HepG2 (cell line): ENCODE measurements at regions not wholly inside any gene's neighbourhood (a gene's known extent, or its start where the extent isn't known, plus 50 kb on each side); places are given as distances from the start of the nearest gene placed in this dataset.

ENCODE experiments used
- ATAC-seq: fragments of 200-7000 bp; cut with Tn5 transposase; 3 replicates; pipeline ENCODE4 v1.9.1; 2020; ENCODE audit warnings: mild to moderate bottlenecking, moderate library complexity
- BruUV-seq: library from RNA; stranded (reverse); fragments of 400-500 nt; replicated peaks from 2 replicates; lab custom pipeline; 2021; lab: Mats Ljungman, UMichigan
- CTCF ChIA-PET: fragments of 300-600 bp; formaldehyde crosslinking; extraction: SDS; loops from one replicate; lab custom pipeline; 2021; ENCODE audit warnings: low total read pairs, inconsistent platforms, low intra/inter-chr PET ratio; lab: Yijun Ruan, JAX
- POLR2A ChIA-PET: fragments of 350-600 bp; sonication (Branson Sonifier 250); formaldehyde crosslinking; loops from one replicate; lab custom pipeline; 2020; ENCODE audit warnings: antibody characterized with exemption, inconsistent platforms; lab: Yijun Ruan, JAX
- DNase-seq: peaks from one replicate; pipeline ENCODE4 v3.0.0-alpha.2; 2015; ENCODE audit warnings: low spot score
- FAIRE-seq: peaks from 3 replicates; lab custom pipeline; 2011; peaks lifted over from hg19 to GRCh38; lab: Jason Lieb, UNC
- H2AFZ ChIP-seq: one replicate; pipeline ENCODE4 v1.6.1; 2011; ENCODE audit warnings: low read length, inconsistent platforms
- H3K27ac ChIP-seq: fragments of 300-600 bp; 3 replicates; pipeline ENCODE4 v1.8.0; 2011; ENCODE audit warnings: mixed run types, mild to moderate bottlenecking, mixed read lengths, low read length, inconsistent platforms; ENCODE audit not compliant: insufficient read depth; ENCODE audit errors: extremely low read length
- H3K27me3 ChIP-seq, 2 experiments: fragments of 200-600 bp in 1 of 2; 2 replicates in 1 of 2; 3 replicates in 1 of 2; pipeline versions ENCODE4 v1.6.0 to v1.8.0; 2011; ENCODE audit warnings: low read length in 2 of 2, mild to moderate bottlenecking in 2 of 2, moderate library complexity in 2 of 2, inconsistent platforms in 1 of 2; ENCODE audit not compliant: insufficient read depth in 2 of 2, control insufficient read depth in 1 of 2
- H3K36me3 ChIP-seq, 2 experiments: fragments of 200-600 bp in 1 of 2; replicated peaks in 1 of 2; 2 replicates in 1 of 2; 3 replicates in 1 of 2; pipeline versions ENCODE4 v1.5.1 to v1.8.0; 2011; ENCODE audit warnings: low read length in 2 of 2, inconsistent platforms in 1 of 2; ENCODE audit not compliant: insufficient read depth in 2 of 2, control insufficient read depth in 1 of 2
- H3K4me1 ChIP-seq: 2 replicates; pipeline ENCODE4 v1.5.1; 2012; ENCODE audit warnings: low read length, inconsistent platforms; ENCODE audit not compliant: insufficient read depth
- H3K4me2 ChIP-seq: 2 replicates; pipeline ENCODE4 v1.6.0; 2011; ENCODE audit warnings: low read depth, low read length, inconsistent platforms
- H3K4me3 ChIP-seq, 3 experiments: fragments of 200-600 bp in 1 of 3; sonication (generic), shearing (Covaris generic) in 1 of 3; replicated peaks in 1 of 3; 2 replicates each; pipeline ENCODE4 v1.5.1; 2011 to 2016; ENCODE audit warnings: low read length in 3 of 3, inconsistent platforms in 2 of 3, low read depth in 2 of 3, mild to moderate bottlenecking in 2 of 3, control low read depth in 1 of 3, mixed read lengths in 1 of 3; ENCODE audit not compliant: insufficient read depth in 1 of 3
- H3K79me2 ChIP-seq: one replicate; pipeline ENCODE4 v1.6.1; 2011; ENCODE audit warnings: low read length, inconsistent platforms; ENCODE audit not compliant: insufficient read depth
- H3K9ac ChIP-seq: 2 replicates; pipeline ENCODE4 v1.6.0; 2011; ENCODE audit warnings: mild to moderate bottlenecking, low read depth, low read length, inconsistent platforms; ENCODE audit not compliant: insufficient read depth
- H3K9me3 ChIP-seq: 2 replicates; pipeline ENCODE4 v1.5.1; 2012; ENCODE audit warnings: mild to moderate bottlenecking, low read length
- H4K20me1 ChIP-seq: 2 replicates; pipeline ENCODE4 v1.6.0; 2011; ENCODE audit warnings: inconsistent platforms, mild to moderate bottlenecking, low read length, moderate library complexity; ENCODE audit not compliant: insufficient read depth
- CC2D1A ChIP-seq: sonication (generic); formaldehyde crosslinking; IDR thresholded peaks from 2 replicates; pipeline ENCODE4 v1.8.1; 2023; ENCODE audit warnings: mild to moderate bottlenecking, missing genetic modification reagents
- CCAR2 ChIP-seq: fragments of 200-400 bp; formaldehyde crosslinking; optimal IDR thresholded peaks from 2 replicates; pipeline ENCODE3; 2018; ENCODE audit warnings: low read depth, mild to moderate bottlenecking, low read length, moderate library complexity
- FOXP1 ChIP-seq, 2 experiments: fragments of 450-650 bp in 1 of 2; IDR thresholded peaks; 2 replicates each; pipeline ENCODE4 v1.6.1; 2017 to 2018; ENCODE audit warnings: antibody characterized with exemption in 1 of 2
- HNRNPL ChIP-seq: fragments of 200-400 bp; formaldehyde crosslinking; IDR thresholded peaks from 2 replicates; pipeline ENCODE4 v1.6.1; 2017; ENCODE audit warnings: mild to moderate bottlenecking, low read depth, low read length
- IRF2 ChIP-seq: IDR thresholded peaks from 2 replicates; pipeline ENCODE4 v1.6.1; 2018; ENCODE audit warnings: missing genetic modification reagents, missing compliant biosample characterization
- KAT7 ChIP-seq: IDR thresholded peaks from 2 replicates; pipeline ENCODE4 v1.6.1; 2018; ENCODE audit warnings: borderline replicate concordance, missing compliant biosample characterization
- KDM1A ChIP-seq: IDR thresholded peaks from 2 replicates; pipeline ENCODE4 v1.6.1; 2016; ENCODE audit warnings: missing compliant biosample characterization
- MAF1 ChIP-seq: sonication (generic); formaldehyde crosslinking; IDR thresholded peaks from 2 replicates; pipeline ENCODE4 v1.5.0; 2020; ENCODE audit warnings: missing genetic modification reagents, borderline replicate concordance
- NFE2L1 ChIP-seq: sonication (generic); formaldehyde crosslinking; IDR thresholded peaks from 2 replicates; pipeline ENCODE4 v1.4.0; 2020; ENCODE audit warnings: missing genetic modification reagents, mild to moderate bottlenecking, borderline replicate concordance
- NRL ChIP-seq: sonication (generic); formaldehyde crosslinking; IDR thresholded peaks from 2 replicates; pipeline ENCODE4 v1.5.0; 2020; ENCODE audit warnings: missing genetic modification reagents, mild to moderate bottlenecking, moderate library complexity, borderline replicate concordance
- PAF1 ChIP-seq: IDR thresholded peaks from 2 replicates; pipeline ENCODE4 v1.6.1; 2016; ENCODE audit warnings: missing genetic modification reagents, missing compliant biosample characterization
- ZFP36L1 ChIP-seq: sonication (generic); formaldehyde crosslinking; IDR thresholded peaks from 2 replicates; pipeline ENCODE4 v1.8.0; 2022; ENCODE audit warnings: mild to moderate bottlenecking, missing genetic modification reagents, moderate library complexity
- ZNF350 ChIP-seq: sonication (generic); formaldehyde crosslinking; IDR thresholded peaks from 2 replicates; pipeline ENCODE4 v1.4.0; 2020; ENCODE audit warnings: mild to moderate bottlenecking, low read depth, missing genetic modification reagents, borderline replicate concordance
- ZNF781 ChIP-seq: sonication (generic); formaldehyde crosslinking; IDR thresholded peaks from 2 replicates; pipeline ENCODE4 v1.5.1; 2020; ENCODE audit warnings: borderline replicate concordance, mild to moderate bottlenecking, missing genetic modification reagents; ENCODE audit errors: not compliant biosample characterization
- WGBS: methylation state at CpG from one replicate; pipeline ENCODE4 v1.1.6; 2017; ENCODE audit warnings: low lambda C conversion rate; 5-methylcytosine and 5-hydroxymethylcytosine counted together
- in situ Hi-C: cut with HindIII; loops from 2 replicates; pipeline ENCODE4 v1.10.0; 2017; ENCODE audit warnings: low pct_unique_long_range_greater_than_20kb; ENCODE audit not compliant: extremely low pct_ligation_motif_present
- intact Hi-C: fragments of 100-400 bp; cut with micrococcal nuclease; formaldehyde crosslinking; loops from one replicate; pipeline ENCODE4 v1.10.0; 2022; ENCODE audit not compliant: unreplicated experiment
- TF ChIP-seq, protein P1 (sequence below), 2 experiments: fragments of 450-650 bp in 1 of 2; sonication (generic) in 1 of 2; formaldehyde crosslinking; IDR thresholded peaks; 2 replicates each; pipeline versions ENCODE4 v1.5.0 to v1.8.0; 2020 to 2022; ENCODE audit warnings: mild to moderate bottlenecking in 1 of 2, missing genetic modification reagents in 1 of 2
- TF ChIP-seq, protein P2 (sequence below): sonication (generic); formaldehyde crosslinking; IDR thresholded peaks from 2 replicates; pipeline ENCODE4 v1.4.0; 2020; ENCODE audit warnings: missing genetic modification reagents
- TF ChIP-seq, protein P3 (sequence below): sonication (generic); formaldehyde crosslinking; IDR thresholded peaks from 2 replicates; pipeline ENCODE4 v1.4.0; 2020; ENCODE audit warnings: missing genetic modification reagents, borderline replicate concordance

- no TSS peak for BruUV-seq
- H3K36me3 ChIP-seq = no peaks in the 10 kb centered on the region
- no peak overlapping the region for H3K4me3 ChIP-seq
- no peak for TF ChIP-seq ZFP36L1
- no peak for TF ChIP-seq MAF1 (CRISPR knock-in tag)
- TF ChIP-seq PAF1 = no peak
- TF ChIP-seq IRF2 (CRISPR knock-in tag) = no peak
- TF ChIP-seq HNRNPL = no peak
- no peak for TF ChIP-seq KDM1A (CRISPR knock-in tag)
- no peak for TF ChIP-seq ZNF350 (CRISPR knock-in tag)
- TF ChIP-seq, protein P1, sequence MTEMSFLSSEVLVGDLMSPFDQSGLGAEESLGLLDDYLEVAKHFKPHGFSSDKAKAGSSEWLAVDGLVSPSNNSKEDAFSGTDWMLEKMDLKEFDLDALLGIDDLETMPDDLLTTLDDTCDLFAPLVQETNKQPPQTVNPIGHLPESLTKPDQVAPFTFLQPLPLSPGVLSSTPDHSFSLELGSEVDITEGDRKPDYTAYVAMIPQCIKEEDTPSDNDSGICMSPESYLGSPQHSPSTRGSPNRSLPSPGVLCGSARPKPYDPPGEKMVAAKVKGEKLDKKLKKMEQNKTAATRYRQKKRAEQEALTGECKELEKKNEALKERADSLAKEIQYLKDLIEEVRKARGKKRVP (CRISPR knock-in tag; IDR thresholded peaks at IDR 0.05) = no peak
- TF ChIP-seq KAT7 (CRISPR knock-in tag) = no peak
- no peak for TF ChIP-seq NRL (CRISPR knock-in tag)
- TF ChIP-seq FOXP1 (IDR thresholded peaks at IDR 0.05) = no peak
- TF ChIP-seq FOXP1 (CRISPR knock-in tag; IDR thresholded peaks at IDR 0.05) = no peak
- no peak for TF ChIP-seq CC2D1A (CRISPR knock-in tag)
- TF ChIP-seq, protein P2, sequence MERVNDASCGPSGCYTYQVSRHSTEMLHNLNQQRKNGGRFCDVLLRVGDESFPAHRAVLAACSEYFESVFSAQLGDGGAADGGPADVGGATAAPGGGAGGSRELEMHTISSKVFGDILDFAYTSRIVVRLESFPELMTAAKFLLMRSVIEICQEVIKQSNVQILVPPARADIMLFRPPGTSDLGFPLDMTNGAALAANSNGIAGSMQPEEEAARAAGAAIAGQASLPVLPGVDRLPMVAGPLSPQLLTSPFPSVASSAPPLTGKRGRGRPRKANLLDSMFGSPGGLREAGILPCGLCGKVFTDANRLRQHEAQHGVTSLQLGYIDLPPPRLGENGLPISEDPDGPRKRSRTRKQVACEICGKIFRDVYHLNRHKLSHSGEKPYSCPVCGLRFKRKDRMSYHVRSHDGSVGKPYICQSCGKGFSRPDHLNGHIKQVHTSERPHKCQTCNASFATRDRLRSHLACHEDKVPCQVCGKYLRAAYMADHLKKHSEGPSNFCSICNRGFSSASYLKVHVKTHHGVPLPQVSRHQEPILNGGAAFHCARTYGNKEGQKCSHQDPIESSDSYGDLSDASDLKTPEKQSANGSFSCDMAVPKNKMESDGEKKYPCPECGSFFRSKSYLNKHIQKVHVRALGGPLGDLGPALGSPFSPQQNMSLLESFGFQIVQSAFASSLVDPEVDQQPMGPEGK (CRISPR knock-in tag) = no peak
- TF ChIP-seq NFE2L1 = no peak
- TF ChIP-seq, protein P3, sequence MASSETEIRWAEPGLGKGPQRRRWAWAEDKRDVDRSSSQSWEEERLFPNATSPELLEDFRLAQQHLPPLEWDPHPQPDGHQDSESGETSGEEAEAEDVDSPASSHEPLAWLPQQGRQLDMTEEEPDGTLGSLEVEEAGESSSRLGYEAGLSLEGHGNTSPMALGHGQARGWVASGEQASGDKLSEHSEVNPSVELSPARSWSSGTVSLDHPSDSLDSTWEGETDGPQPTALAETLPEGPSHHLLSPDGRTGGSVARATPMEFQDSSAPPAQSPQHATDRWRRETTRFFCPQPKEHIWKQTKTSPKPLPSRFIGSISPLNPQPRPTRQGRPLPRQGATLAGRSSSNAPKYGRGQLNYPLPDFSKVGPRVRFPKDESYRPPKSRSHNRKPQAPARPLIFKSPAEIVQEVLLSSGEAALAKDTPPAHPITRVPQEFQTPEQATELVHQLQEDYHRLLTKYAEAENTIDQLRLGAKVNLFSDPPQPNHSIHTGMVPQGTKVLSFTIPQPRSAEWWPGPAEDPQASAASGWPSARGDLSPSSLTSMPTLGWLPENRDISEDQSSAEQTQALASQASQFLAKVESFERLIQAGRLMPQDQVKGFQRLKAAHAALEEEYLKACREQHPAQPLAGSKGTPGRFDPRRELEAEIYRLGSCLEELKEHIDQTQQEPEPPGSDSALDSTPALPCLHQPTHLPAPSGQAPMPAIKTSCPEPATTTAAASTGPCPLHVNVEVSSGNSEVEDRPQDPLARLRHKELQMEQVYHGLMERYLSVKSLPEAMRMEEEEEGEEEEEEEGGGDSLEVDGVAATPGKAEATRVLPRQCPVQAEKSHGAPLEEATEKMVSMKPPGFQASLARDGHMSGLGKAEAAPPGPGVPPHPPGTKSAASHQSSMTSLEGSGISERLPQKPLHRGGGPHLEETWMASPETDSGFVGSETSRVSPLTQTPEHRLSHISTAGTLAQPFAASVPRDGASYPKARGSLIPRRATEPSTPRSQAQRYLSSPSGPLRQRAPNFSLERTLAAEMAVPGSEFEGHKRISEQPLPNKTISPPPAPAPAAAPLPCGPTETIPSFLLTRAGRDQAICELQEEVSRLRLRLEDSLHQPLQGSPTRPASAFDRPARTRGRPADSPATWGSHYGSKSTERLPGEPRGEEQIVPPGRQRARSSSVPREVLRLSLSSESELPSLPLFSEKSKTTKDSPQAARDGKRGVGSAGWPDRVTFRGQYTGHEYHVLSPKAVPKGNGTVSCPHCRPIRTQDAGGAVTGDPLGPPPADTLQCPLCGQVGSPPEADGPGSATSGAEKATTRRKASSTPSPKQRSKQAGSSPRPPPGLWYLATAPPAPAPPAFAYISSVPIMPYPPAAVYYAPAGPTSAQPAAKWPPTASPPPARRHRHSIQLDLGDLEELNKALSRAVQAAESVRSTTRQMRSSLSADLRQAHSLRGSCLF (CRISPR knock-in tag) = no peak
- TF ChIP-seq ZNF781 (CRISPR knock-in tag) = no peak
- TF ChIP-seq CCAR2 = no peak
Measured at GRCh38 chr12:3389986-3390385, 101.0 kb upstream of the PRMT8 start.

More at GRCh38 chr12:3389986-3390385, 101.0 kb upstream of the PRMT8 start:
- no peaks in the 10 kb centered on the region for H4K20me1 ChIP-seq
- H3K4me2 ChIP-seq = no peak overlapping the region
- no peaks in the 10 kb centered on the region for H3K9me3 ChIP-seq
- H3K79me2 ChIP-seq = no peaks in the 10 kb centered on the region
- H3K27me3 ChIP-seq = no peaks in the 10 kb centered on the region
- no peak overlapping the region for H2AFZ ChIP-seq
- no peaks in the 10 kb centered on the region for H3K4me1 ChIP-seq
- ChIA-PET POLR2A (no interaction called here), CTCF (no interaction called here)
- intact Hi-C loops = no loop called here
- 25% methylated on average over 4 of the region's 4 CpGs for WGBS
- H3K27ac ChIP-seq = no peak overlapping the region
- no peak for ATAC-seq
- no peak for FAIRE-seq
- no peak overlapping the region for H3K9ac ChIP-seq
- no peak for DNase-seq
- in situ Hi-C loops = no loop called here
